IMR-90 (cell line): ENCODE measurements at regions not wholly inside any gene's neighbourhood (a gene's known extent, or its start where the extent isn't known, plus 50 kb on each side); places are given as distances from the start of the nearest gene placed in this dataset.
"Not testable (repeated sequence)": the region's sequence is repeated elsewhere in the genome, so short reads cannot be mapped to it uniquely, and the experiment has no call there.

Experiments
- ATAC-seq: fragments of 200-7000 bp; cut with Tn5 transposase; 2 replicates; pipeline ENCODE4 v1.9.1; 2020; ENCODE audit warnings: low read depth, mild to moderate bottlenecking, moderate library complexity
- BruUV-seq: library from RNA; stranded (reverse); fragments of 400-500 nt; replicated peaks from 2 replicates; lab custom pipeline; 2021; lab: Mats Ljungman, UMichigan
- CTCF ChIA-PET: fragments of 300-600 bp; formaldehyde crosslinking; extraction: SDS; loops from one replicate; lab custom pipeline; 2021; ENCODE audit warnings: antibody characterized with exemption; lab: Yijun Ruan, JAX
- POLR2A ChIA-PET: fragments of 300-600 bp; sonication (Branson Sonifier 250); formaldehyde crosslinking; loops from one replicate; lab custom pipeline; 2022; ENCODE audit warnings: antibody characterized with exemption; ENCODE audit not compliant: unreplicated experiment; lab: Charles Lee
- DNase-seq: peaks from one replicate; pipeline ENCODE4 v3.0.0; 2013
- H2AFZ ChIP-seq: replicated peaks from 2 replicates; pipeline ENCODE3; 2013; ENCODE audit warnings: low read length, mild to moderate bottlenecking; ENCODE audit not compliant: poor library complexity
- H2AK5ac ChIP-seq: 2 replicates; pipeline ENCODE4 v1.6.1; 2013; ENCODE audit warnings: low read depth, low read length, inconsistent platforms
- H2AK9ac ChIP-seq: replicated peaks from 2 replicates; pipeline ENCODE3; 2013; ENCODE audit warnings: mild to moderate bottlenecking, low read depth, low read length, moderate library complexity; ENCODE audit not compliant: poor library complexity
- H2BK120ac ChIP-seq: 2 replicates; pipeline ENCODE4 v1.6.1; 2013; ENCODE audit warnings: low read depth, low read length, inconsistent platforms
- H2BK15ac ChIP-seq: 3 replicates; pipeline ENCODE4 v1.6.1; 2013; ENCODE audit warnings: low read depth, low read length, inconsistent platforms
- H2BK20ac ChIP-seq: 2 replicates; pipeline ENCODE4 v1.6.1; 2013; ENCODE audit warnings: low read depth, mild to moderate bottlenecking, inconsistent platforms, low read length, moderate library complexity
- H2BK5ac ChIP-seq: 2 replicates; pipeline ENCODE4 v1.6.1; 2013; ENCODE audit warnings: mild to moderate bottlenecking, low read depth, low read length, inconsistent platforms; ENCODE audit not compliant: poor library complexity, severe bottlenecking
- H3K14ac ChIP-seq: replicated peaks from 2 replicates; pipeline ENCODE4 v1.6.1; 2013; ENCODE audit warnings: low read depth, low read length, inconsistent platforms
- H3K18ac ChIP-seq: 2 replicates; pipeline ENCODE4 v1.6.1; 2013; ENCODE audit warnings: low read depth, low read length, control low read depth
- H3K23ac ChIP-seq: 2 replicates; pipeline ENCODE4 v1.6.1; 2013; ENCODE audit warnings: low read depth, low read length, inconsistent platforms
- H3K27ac ChIP-seq: 2 replicates; pipeline ENCODE4 v1.5.1; 2013; ENCODE audit warnings: mild to moderate bottlenecking, control low read depth, low read length; ENCODE audit not compliant: insufficient read depth
- H3K27me3 ChIP-seq: 2 replicates; pipeline ENCODE4 v1.6.1; 2013; ENCODE audit warnings: low read length; ENCODE audit not compliant: control insufficient read depth, insufficient read depth
- H3K36me3 ChIP-seq: 2 replicates; pipeline ENCODE4 v1.6.1; 2013; ENCODE audit warnings: low read length, mixed read lengths; ENCODE audit not compliant: control insufficient read depth, insufficient read depth
- H3K4ac ChIP-seq: 2 replicates; pipeline ENCODE4 v1.6.1; 2013; ENCODE audit warnings: low read depth, low read length, inconsistent platforms
- H3K4me1 ChIP-seq: 2 replicates; pipeline ENCODE4 v1.6.1; 2013; ENCODE audit warnings: low read length, mixed read lengths; ENCODE audit not compliant: control insufficient read depth, insufficient read depth
- H3K4me2 ChIP-seq: 2 replicates; pipeline ENCODE4 v1.6.1; 2013; ENCODE audit warnings: low read depth, mild to moderate bottlenecking, control low read depth, low read length, moderate library complexity
- H3K4me3 ChIP-seq: 2 replicates; pipeline ENCODE4 v1.5.1; 2013; ENCODE audit warnings: low read depth, mild to moderate bottlenecking, control low read depth, low read length, moderate library complexity; ENCODE audit not compliant: insufficient read depth
- H3K56ac ChIP-seq: 2 replicates; pipeline ENCODE4 v1.6.1; 2013; ENCODE audit warnings: low read length, inconsistent platforms; ENCODE audit not compliant: insufficient read depth; ENCODE audit errors: extremely low read depth
- H3K79me1 ChIP-seq, 2 experiments: 2 replicates each; pipeline ENCODE4 v1.6.1; 2013; ENCODE audit warnings: low read length in 2 of 2, inconsistent platforms in 1 of 2, low read depth in 1 of 2
- H3K9ac ChIP-seq: 2 replicates; pipeline ENCODE4 v1.6.1; 2013; ENCODE audit warnings: low read depth, low read length, control low read depth
- H3K9me1 ChIP-seq: 2 replicates; pipeline ENCODE4 v1.6.1; 2013; ENCODE audit warnings: low read length, inconsistent platforms; ENCODE audit not compliant: insufficient read depth
- H3K9me3 ChIP-seq: 2 replicates; pipeline ENCODE4 v1.6.1; 2013; ENCODE audit warnings: low read length; ENCODE audit not compliant: control insufficient read depth, insufficient read depth
- H4K20me1 ChIP-seq: 2 replicates; pipeline ENCODE4 v1.6.1; 2013; ENCODE audit warnings: low read length, inconsistent platforms; ENCODE audit not compliant: insufficient read depth
- H4K5ac ChIP-seq: 2 replicates; pipeline ENCODE4 v1.6.1; 2013; ENCODE audit warnings: mild to moderate bottlenecking, low read depth, low read length, control low read depth
- H4K8ac ChIP-seq, 2 experiments: 2 replicates each; pipeline ENCODE4 v1.6.1; 2013; ENCODE audit warnings: low read depth in 2 of 2, low read length in 2 of 2, control low read depth in 1 of 2, inconsistent platforms in 1 of 2
- H4K91ac ChIP-seq: 2 replicates; pipeline ENCODE4 v1.6.1; 2013; ENCODE audit warnings: low read depth, low read length, inconsistent platforms; ENCODE audit not compliant: insufficient read depth
- WGBS, 2 experiments: methylation state at CpG; one replicate each; pipeline versions ENCODE4 v1.1.5 to v1.1.7; 2013; ENCODE audit warnings: missing lambda C conversion rate in 2 of 2; ENCODE audit not compliant: insufficient read length in 1 of 2; ENCODE audit errors: extremely low coverage in 2 of 2; 5-methylcytosine and 5-hydroxymethylcytosine counted together
- dilution Hi-C: fragments of 300-500 bp; cut with HindIII; formaldehyde crosslinking; loops from one replicate; pipeline ENCODE4 v1.14.3; 2018; ENCODE audit warnings: low sequenced_read_pairs; ENCODE audit not compliant: unreplicated experiment
- in situ Hi-C: fragments of 300-500 bp; cut with MboI; formaldehyde crosslinking; loops from 3 replicates; pipeline ENCODE4 v1.14.3; 2019; ENCODE audit warnings: low sequenced_read_pairs, inconsistent platforms, mixed read lengths
- intact Hi-C: fragments of 100-400 bp; cut with micrococcal nuclease; formaldehyde crosslinking; loops from 2 replicates; pipeline ENCODE4 v1.10.0; 2022

- H2BK15ac ChIP-seq, ATAC-seq, H3K9ac ChIP-seq, H4K20me1 ChIP-seq, H2AK9ac ChIP-seq, intact Hi-C loops, H3K4me2 ChIP-seq, H2BK20ac ChIP-seq, H3K4me1 ChIP-seq, H3K18ac ChIP-seq, H3K23ac ChIP-seq, H3K36me3 ChIP-seq, in situ Hi-C loops, H3K14ac ChIP-seq, DNase-seq, H3K9me3 ChIP-seq, H3K9me1 ChIP-seq, H2AFZ ChIP-seq, dilution Hi-C loops, H3K27me3 ChIP-seq, H3K79me1 ChIP-seq, H4K5ac ChIP-seq, BruUV-seq, H2AK5ac ChIP-seq, H4K91ac ChIP-seq, POLR2A ChIA-PET, H3K4me3 ChIP-seq, CTCF ChIA-PET, H3K27ac ChIP-seq, H2BK5ac ChIP-seq, H3K56ac ChIP-seq, H3K4ac ChIP-seq, H2BK120ac ChIP-seq, H4K8ac ChIP-seq: not testable (repeated sequence)
- WGBS, 2 experiments, result no CpG with 5 or more reads among the region's 1 CpG
Measured at GRCh38 chr3:171924864-171925263, 81.7 kb downstream of the TMEM212 start.
